Esophagus muscularis mucosa (tissue), 4 donors: ENCODE measurements at regions not wholly inside any gene's neighbourhood (a gene's known extent, or its start where the extent isn't known, plus 50 kb on each side); places are given as distances from the start of the nearest gene placed in this dataset.

Source experiments
- DNase-seq: peaks from one replicate; pipeline ENCODE4 v3.0.0-alpha.2; 2017; ENCODE audit errors: extremely low spot score
- H3K27ac ChIP-seq, 4 donors: fragments of 200-600 bp; sonication (generic); replicated peaks in 1 of 4; 1 replicate in 3 of 4; 2 replicates in 1 of 4; pipeline ENCODE4 v1.5.1; 2016 to 2019; ENCODE audit warnings: mild to moderate bottlenecking in 1 of 4
- H3K27me3 ChIP-seq, 4 donors: fragments of 200-600 bp; sonication (generic); one replicate each; pipeline versions ENCODE4 v1.5.1 to v1.6.0; 2016 to 2019
- H3K36me3 ChIP-seq, 4 donors: fragments of 200-600 bp; sonication (generic); one replicate each; pipeline ENCODE4 v1.5.1; 2016 to 2019
- H3K4me1 ChIP-seq, 4 donors: fragments of 200-600 bp; sonication (generic); one replicate each; pipeline ENCODE4 v1.5.1; 2016 to 2019
- H3K4me3 ChIP-seq, 4 donors: fragments of 200-600 bp; sonication (generic); 1 replicate in 2 of 4; 2 replicates in 2 of 4; pipeline ENCODE4 v1.5.1; 2016 to 2019; ENCODE audit warnings: mild to moderate bottlenecking in 4 of 4, moderate library complexity in 1 of 4
- H3K9me3 ChIP-seq, 4 donors: fragments of 200-600 bp; sonication (generic); 1 replicate in 3 of 4; 2 replicates in 1 of 4; pipeline ENCODE4 v1.5.1; 2016 to 2019
- EP300 ChIP-seq: sonication (generic); formaldehyde crosslinking; IDR thresholded peaks from one replicate; pipeline ENCODE4 v1.6.1; 2017; ENCODE audit warnings: antibody characterized with exemption
- POLR2A ChIP-seq: fragments of 450-650 bp; IDR thresholded peaks from one replicate; pipeline ENCODE4 v1.6.1; 2017; ENCODE audit warnings: antibody characterized with exemption, moderate library complexity, mild to moderate bottlenecking, low read depth
- POLR2AphosphoS5 ChIP-seq, 2 donors: sonication (generic); formaldehyde crosslinking; IDR thresholded peaks; one replicate each; pipeline ENCODE4 v1.6.1; 2017; ENCODE audit warnings: antibody characterized with exemption in 2 of 2
- WGBS: methylation state at CpG from one replicate; pipeline ENCODE4 v1.1.5; 2018; 5-methylcytosine and 5-hydroxymethylcytosine counted together
- intact Hi-C: fragments of 100-400 bp; cut with DNase I; formaldehyde crosslinking; loops from one replicate; pipeline ENCODE4 v1.15.1; 2023
- TF ChIP-seq, protein P1 (sequence below), 3 experiments: fragments of 200-600 bp in 2 of 3; fragments of 450-650 bp in 1 of 3; sonication (generic) in 2 of 3; IDR thresholded peaks; one replicate each; pipeline ENCODE4 v1.5.1; 2017 to 2019; ENCODE audit warnings: antibody characterized with exemption in 3 of 3, mild to moderate bottlenecking in 2 of 3, moderate library complexity in 1 of 3

DNA sequence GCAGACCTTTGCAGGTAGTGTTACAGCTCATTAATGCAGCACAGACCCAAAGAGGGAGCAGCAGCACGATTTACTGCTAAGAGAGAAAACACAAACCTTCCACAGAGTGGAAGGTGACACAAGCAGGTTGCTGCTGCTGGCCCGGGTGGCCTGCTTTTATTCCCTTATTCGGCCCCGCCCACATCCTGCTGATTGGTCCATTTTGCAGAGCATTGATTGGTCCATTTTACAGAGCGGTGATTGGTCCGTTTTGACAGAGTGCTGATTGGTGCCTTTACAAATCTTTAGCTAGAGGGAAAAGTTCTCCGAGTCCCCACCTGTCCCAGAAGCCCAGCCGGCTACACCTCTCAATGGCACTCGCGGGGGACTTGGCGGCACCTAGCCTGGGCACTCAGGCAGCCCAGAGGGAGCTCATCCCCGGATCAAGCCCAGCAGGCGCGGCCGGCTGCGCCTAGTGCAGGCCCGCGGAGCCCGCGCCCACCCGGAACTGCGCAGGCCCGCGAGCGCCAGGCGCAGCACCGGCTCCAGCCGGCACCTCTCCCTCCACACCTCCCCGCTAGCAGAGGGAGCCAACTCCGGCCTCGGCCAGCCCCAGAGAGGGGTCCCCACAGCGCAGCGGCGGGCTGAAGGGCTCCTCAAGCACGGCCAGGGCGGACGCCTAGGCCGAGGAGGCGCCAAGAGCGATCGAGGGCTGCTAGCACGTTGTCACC lies 825.6 kb upstream of the HS6ST1 start:
- Histone ChIP-seq H3K4me3 (no peak overlapping the region), H3K36me3 (no peaks in the 10 kb centered on the region), H3K27ac (no peak overlapping the region), H3K9me3 (peaks cover 0 to 7% (median 3%) of the 10 kb centered on the region in 4 donors), H3K27me3 (no peaks in the 10 kb centered on the region), H3K4me1 (no peaks in the 10 kb centered on the region)
- no peak for DNase-seq
- 86% methylated on average over 40 of the region's 42 CpGs for WGBS
- TF ChIP-seq EP300, result no peak
- no peak for TF ChIP-seq POLR2AphosphoS5 (IDR thresholded peaks at IDR 0.05)
- TF ChIP-seq POLR2A, result no peak
- TF ChIP-seq, protein P1, sequence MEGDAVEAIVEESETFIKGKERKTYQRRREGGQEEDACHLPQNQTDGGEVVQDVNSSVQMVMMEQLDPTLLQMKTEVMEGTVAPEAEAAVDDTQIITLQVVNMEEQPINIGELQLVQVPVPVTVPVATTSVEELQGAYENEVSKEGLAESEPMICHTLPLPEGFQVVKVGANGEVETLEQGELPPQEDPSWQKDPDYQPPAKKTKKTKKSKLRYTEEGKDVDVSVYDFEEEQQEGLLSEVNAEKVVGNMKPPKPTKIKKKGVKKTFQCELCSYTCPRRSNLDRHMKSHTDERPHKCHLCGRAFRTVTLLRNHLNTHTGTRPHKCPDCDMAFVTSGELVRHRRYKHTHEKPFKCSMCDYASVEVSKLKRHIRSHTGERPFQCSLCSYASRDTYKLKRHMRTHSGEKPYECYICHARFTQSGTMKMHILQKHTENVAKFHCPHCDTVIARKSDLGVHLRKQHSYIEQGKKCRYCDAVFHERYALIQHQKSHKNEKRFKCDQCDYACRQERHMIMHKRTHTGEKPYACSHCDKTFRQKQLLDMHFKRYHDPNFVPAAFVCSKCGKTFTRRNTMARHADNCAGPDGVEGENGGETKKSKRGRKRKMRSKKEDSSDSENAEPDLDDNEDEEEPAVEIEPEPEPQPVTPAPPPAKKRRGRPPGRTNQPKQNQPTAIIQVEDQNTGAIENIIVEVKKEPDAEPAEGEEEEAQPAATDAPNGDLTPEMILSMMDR (IDR thresholded peaks at IDR 0.05), result no peak
- intact Hi-C loops, result no loop called here

DNA sequence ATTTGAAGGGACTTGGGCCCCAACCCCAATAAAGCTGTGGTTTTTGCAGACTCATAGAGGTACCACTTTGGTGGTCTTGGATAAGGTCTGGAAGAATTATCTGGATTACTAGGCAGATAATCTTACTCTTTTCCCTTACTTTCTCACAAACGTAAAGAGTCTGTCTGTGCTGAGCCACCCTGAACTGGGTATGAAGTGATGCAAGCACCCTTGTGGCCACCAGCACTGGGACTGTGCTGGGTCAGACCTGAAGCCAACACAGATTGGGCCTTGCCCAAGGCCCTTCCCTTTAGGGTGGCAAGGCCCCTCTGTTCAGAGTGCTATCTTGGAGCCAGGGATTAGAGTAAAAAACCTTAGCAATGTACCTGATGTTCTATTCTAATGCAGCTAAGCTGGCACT lies 827.0 kb upstream of the RAB6C start:
- TF ChIP-seq POLR2AphosphoS5 (IDR thresholded peaks at IDR 0.05) (no peak), EP300 (no peak)
- Histone ChIP-seq H3K36me3 (no peaks in the 10 kb centered on the region), H3K27ac (no peak overlapping the region), H3K4me1 (no peaks in the 10 kb centered on the region), H3K27me3 (no peaks in the 10 kb centered on the region), H3K9me3 (peaks cover 0 to 12% (median 5%) of the 10 kb centered on the region in 4 donors), H3K4me3 (no peak overlapping the region)
- DNase-seq, result no peak
- 83% methylated on average over 1 of the region's 1 CpG for WGBS
- intact Hi-C loops, result no loop called here

DNA sequence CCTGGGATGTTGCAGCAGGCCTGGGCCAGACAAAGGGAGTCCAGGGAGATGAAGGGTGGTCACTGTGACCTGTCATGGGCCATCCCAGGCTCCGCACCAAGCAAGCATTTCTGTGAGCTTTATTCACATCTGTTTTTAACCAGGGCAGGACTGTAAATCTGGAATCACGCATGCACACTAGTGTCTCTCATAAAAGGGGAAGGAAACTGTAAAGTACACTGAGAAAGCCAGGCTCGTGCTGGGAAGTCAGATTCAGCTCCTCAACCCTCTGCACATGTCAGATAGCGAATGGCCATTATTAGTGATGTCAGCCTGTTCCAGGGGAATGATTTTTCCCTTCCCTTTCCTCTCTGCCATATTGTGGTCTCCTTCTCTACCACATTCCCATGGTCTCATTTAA lies 818.6 kb upstream of the RAB6C start:
- intact Hi-C loops, result no loop called here
- peaks cover 0 to 12% (median 4%) of the 10 kb centered on the region in 4 donors for H3K4me1 ChIP-seq
- H3K4me3 ChIP-seq, result no peak overlapping the region
- 75% methylated on average over 4 of the region's 4 CpGs for WGBS
- no peaks in the 10 kb centered on the region for H3K36me3 ChIP-seq
- DNase-seq, result no peak
- no peaks in the 10 kb centered on the region for H3K27me3 ChIP-seq
- no peak overlapping the region for H3K27ac ChIP-seq
- H3K9me3 ChIP-seq, result no peaks in the 10 kb centered on the region
- TF ChIP-seq, protein P1 (IDR thresholded peaks at IDR 0.05), result no peak
- TF ChIP-seq EP300 (no peak), POLR2AphosphoS5 (IDR thresholded peaks at IDR 0.05) (no peak), POLR2A (no peak)

DNA sequence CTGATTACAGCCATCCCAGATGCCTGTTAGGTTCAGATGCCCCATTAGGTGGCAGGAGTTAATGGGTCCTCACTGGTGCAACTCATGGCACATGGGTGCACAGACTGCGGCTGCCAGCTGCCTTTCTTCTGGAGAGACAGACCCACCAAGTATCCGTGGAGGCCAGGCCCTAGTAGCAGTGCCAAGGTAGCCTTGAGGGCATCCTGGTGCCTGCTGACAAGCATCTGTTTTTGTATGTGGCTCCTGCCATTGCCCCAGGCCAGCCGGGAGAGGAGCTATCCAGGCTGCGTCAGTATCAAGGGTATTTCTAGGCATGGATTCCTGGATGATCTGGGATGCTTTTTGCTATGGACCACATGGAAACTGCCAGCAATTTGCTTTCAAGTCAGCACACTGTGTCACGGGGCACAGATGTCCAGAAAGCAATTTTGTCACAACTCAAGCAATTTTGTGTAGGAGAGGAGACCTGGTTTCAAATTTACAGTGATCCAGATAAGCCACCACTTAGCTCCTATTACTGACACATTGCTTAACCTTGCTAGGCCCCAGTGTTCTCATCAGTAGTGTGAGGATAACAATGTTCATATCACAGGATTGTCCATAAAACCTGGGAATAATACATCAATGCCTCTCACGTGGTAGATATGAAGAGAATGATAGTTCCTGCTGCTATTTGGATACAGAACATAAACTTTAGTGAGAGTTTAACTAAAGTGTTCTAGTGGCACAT lies 815.1 kb upstream of the RAB6C start:
- TF ChIP-seq, protein P1 (IDR thresholded peaks at IDR 0.05), result no peak
- no peak for TF ChIP-seq EP300
- TF ChIP-seq POLR2A, result no peak
- TF ChIP-seq POLR2AphosphoS5 (IDR thresholded peaks at IDR 0.05), result no peak
- 65% methylated on average over 5 of the region's 6 CpGs for WGBS
- no peaks in the 10 kb centered on the region for H3K9me3 ChIP-seq
- no peaks in the 10 kb centered on the region for H3K36me3 ChIP-seq
- no peak overlapping the region for H3K4me3 ChIP-seq
- peak; percentile 72 for DNase-seq
- H3K4me1 ChIP-seq, result peaks cover 0 to 12% (median 4%) of the 10 kb centered on the region in 4 donors
- H3K27me3 ChIP-seq, result no peaks in the 10 kb centered on the region
- intact Hi-C loops, result no loop called here
- no peak overlapping the region for H3K27ac ChIP-seq

DNA sequence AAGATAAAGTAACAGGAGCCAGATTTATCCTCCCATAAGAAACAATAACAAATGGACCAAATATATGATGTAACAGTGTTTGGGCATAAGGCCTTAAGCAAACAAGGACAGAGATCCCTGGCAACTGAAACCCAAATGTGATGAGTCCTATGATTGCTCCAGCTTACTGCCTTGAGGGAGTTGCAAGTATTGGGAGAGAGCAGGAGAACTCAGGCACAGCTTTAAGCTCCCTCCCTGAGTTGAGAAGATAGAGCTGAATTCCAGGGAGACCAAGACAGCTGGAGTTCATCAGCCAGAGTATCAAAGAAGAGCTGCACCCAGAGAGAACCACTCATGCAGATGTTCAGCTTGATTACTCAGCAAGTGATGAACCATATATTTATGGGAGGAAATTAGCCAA lies 814.5 kb upstream of the RAB6C start:
- Histone ChIP-seq H3K9me3 (no peaks in the 10 kb centered on the region), H3K36me3 (no peaks in the 10 kb centered on the region), H3K4me1 (peaks cover 0 to 12% (median 4%) of the 10 kb centered on the region in 4 donors), H3K27me3 (no peaks in the 10 kb centered on the region), H3K27ac (no peak overlapping the region), H3K4me3 (no peak overlapping the region)
- TF ChIP-seq POLR2AphosphoS5 (IDR thresholded peaks at IDR 0.05) (no peak), EP300 (no peak), POLR2A (no peak)
- TF ChIP-seq, protein P1 (IDR thresholded peaks at IDR 0.05), result no peak
- intact Hi-C loops, result no loop called here
- peak; percentile 62 for DNase-seq
